Fibroblast of pulmonary artery (primary cell): ENCODE measurements at regions not wholly inside any gene's neighbourhood (a gene's known extent, or its start where the extent isn't known, plus 50 kb on each side); places are given as distances from the start of the nearest gene placed in this dataset.

ENCODE experiments used
- DNase-seq: peaks from one replicate; pipeline ENCODE4 v3.0.0-alpha.2; 2010; ENCODE audit warnings: low read depth
- H3K4me3 ChIP-seq: replicated peaks from 2 replicates; pipeline ENCODE4 v1.5.1; 2011; ENCODE audit warnings: low read depth, mild to moderate bottlenecking, control low read depth, low read length, moderate library complexity
- CTCF ChIP-seq: IDR thresholded peaks from 2 replicates; pipeline ENCODE4 v1.5.1; 2011; ENCODE audit warnings: mild to moderate bottlenecking, control low read depth, low read length, inconsistent platforms; ENCODE audit errors: missing control alignments

GRCh38 chr1:67894981-67895735 lies 61.9 kb upstream of the GNG12 start:
- H3K4me3 ChIP-seq: no peak overlapping the region
- DNase-seq: no peak
- no peak for TF ChIP-seq CTCF

GRCh38 chr1:67893126-67893495 lies 59.8 kb upstream of the GNG12 start:
- no peak for TF ChIP-seq CTCF
- no peak for DNase-seq
- no peak overlapping the region for H3K4me3 ChIP-seq

- no peak for TF ChIP-seq CTCF
- DNase-seq: peak; percentile 30
- no peak overlapping the region for H3K4me3 ChIP-seq
These were observed 59.3 kb upstream of the GNG12 start for GRCh38 chr1:67892476-67893125.

GRCh38 chr1:67890857-67891256 lies 57.6 kb upstream of the GNG12 start:
- no peak overlapping the region for H3K4me3 ChIP-seq
- no peak for DNase-seq
- TF ChIP-seq CTCF: no peak

- no peak for TF ChIP-seq CTCF
- DNase-seq: peak; percentile 89
- no peak overlapping the region for H3K4me3 ChIP-seq
These were observed 56.8 kb upstream of the GNG12 start for GRCh38 chr1:67889953-67890567.

GRCh38 chr1:67889466-67889865 lies 56.2 kb upstream of the GNG12 start:
- no peak overlapping the region for H3K4me3 ChIP-seq
- TF ChIP-seq CTCF: no peak
- no peak for DNase-seq
